Activated CD8-positive, alpha-beta T cell treated with anti-CD3 and anti-CD28 coated beads, Interleukin-2, amount 10 ng/mL, durations not matched to agents 7 days and 5 days (primary cell): ENCODE measurements at regions not wholly inside any gene's neighbourhood (a gene's known extent, or its start where the extent isn't known, plus 50 kb on each side); places are given as distances from the start of the nearest gene placed in this dataset.
"Not testable (repeated sequence)": the region's sequence is repeated elsewhere in the genome, so short reads cannot be mapped to it uniquely, and the experiment has no call there.

Experiments used
- ATAC-seq: fragments of 150-1000 bp; cut with Tn5 transposase; one replicate; pipeline ENCODE4 v1.10.0; 2021; ENCODE audit warnings: moderate library complexity
- CTCF ChIA-PET: fragments of 350-600 bp; sonication (Branson Sonifier 250); formaldehyde crosslinking; loops from one replicate; lab custom pipeline; 2021; ENCODE audit warnings: antibody characterized with exemption; lab: Charles Lee
- POLR2A ChIA-PET: fragments of 350-600 bp; sonication (Branson Sonifier 250); formaldehyde crosslinking; loops from one replicate; lab custom pipeline; 2021; ENCODE audit warnings: antibody characterized with exemption; lab: Charles Lee
- DNase-seq: peaks from one replicate; pipeline ENCODE4 v3.0.0-alpha.2; 2020
- H3K27ac Mint-ChIP-seq: one replicate; pipeline ENCODE4 v1.8.0; 2021; ENCODE audit warnings: mild to moderate bottlenecking, mixed read lengths
- H3K27me3 Mint-ChIP-seq: one replicate; pipeline ENCODE4 v1.8.0; 2021; ENCODE audit warnings: low read depth, mixed read lengths
- H3K36me3 Mint-ChIP-seq: one replicate; pipeline ENCODE4 v1.8.0; 2021; ENCODE audit warnings: low read depth, mixed read lengths
- H3K4me1 Mint-ChIP-seq: one replicate; pipeline ENCODE4 v1.8.0; 2021; ENCODE audit warnings: low read depth, mixed read lengths
- H3K4me3 Mint-ChIP-seq: one replicate; pipeline ENCODE4 v1.8.0; 2021; ENCODE audit warnings: mild to moderate bottlenecking, mixed read lengths
- H3K9me3 Mint-ChIP-seq: one replicate; pipeline ENCODE4 v1.8.0; 2022; ENCODE audit warnings: mixed read lengths; ENCODE audit not compliant: insufficient read depth

GRCh38 chr13:21242236-21242635 lies 65.8 kb downstream of the MRPL57 start:
- CTCF ChIA-PET = interaction anchor here (1.4 kb wide), 1 partner anchor 10 kb away, joined by 3 read pairs; no protein-coding TSS in a partner anchor

GRCh38 chr13:21243045-21243897 lies 66.8 kb downstream of the MRPL57 start:
- ChIA-PET POLR2A (no interaction called here), CTCF (no interaction called here)
- ATAC-seq = no peak
- H3K4me1 Mint-ChIP-seq = peaks cover 10% of the 10 kb centered on the region
- peaks cover 8% of the 10 kb centered on the region for H3K27me3 Mint-ChIP-seq
- no peak overlapping the region for H3K27ac Mint-ChIP-seq
- DNase-seq = no peak
- H3K36me3 Mint-ChIP-seq = no peaks in the 10 kb centered on the region
- no peak overlapping the region for H3K4me3 Mint-ChIP-seq
- no peaks in the 10 kb centered on the region for H3K9me3 Mint-ChIP-seq

More at GRCh38 chr13:21242236-21242635, 65.8 kb downstream of the MRPL57 start:
- H3K27me3 Mint-ChIP-seq = peaks cover 10% of the 10 kb centered on the region
- H3K27ac Mint-ChIP-seq = no peak overlapping the region
- H3K36me3 Mint-ChIP-seq = no peaks in the 10 kb centered on the region
- POLR2A ChIA-PET = no interaction called here
- no peak for ATAC-seq
- no peaks in the 10 kb centered on the region for H3K9me3 Mint-ChIP-seq
- peaks cover 10% of the 10 kb centered on the region for H3K4me1 Mint-ChIP-seq
- no peak overlapping the region for H3K4me3 Mint-ChIP-seq
- no peak for DNase-seq

- H3K36me3 Mint-ChIP-seq, H3K9me3 Mint-ChIP-seq, H3K27me3 Mint-ChIP-seq, ATAC-seq, POLR2A ChIA-PET, CTCF ChIA-PET, DNase-seq, H3K4me3 Mint-ChIP-seq, H3K27ac Mint-ChIP-seq: not testable (repeated sequence)
- peaks cover 10% of the 10 kb centered on the region for H3K4me1 Mint-ChIP-seq
Measured at GRCh38 chr13:21243898-21244184, 67.4 kb downstream of the MRPL57 start.

GRCh38 chr13:21246761-21247452 lies 70.4 kb downstream of the MRPL57 start:
- no peak overlapping the region for H3K27ac Mint-ChIP-seq
- DNase-seq (no peak), ATAC-seq (no peak)
- ChIA-PET CTCF (interaction anchor here (2.4 kb wide), 1 partner anchor 231 kb away, joined by 5 read pairs; no protein-coding TSS in a partner anchor), POLR2A (no interaction called here)
- H3K36me3 Mint-ChIP-seq = no peaks in the 10 kb centered on the region
- no peaks in the 10 kb centered on the region for H3K4me1 Mint-ChIP-seq
- H3K27me3 Mint-ChIP-seq = peaks cover 10% of the 10 kb centered on the region
- H3K9me3 Mint-ChIP-seq = no peaks in the 10 kb centered on the region
- H3K4me3 Mint-ChIP-seq = no peak overlapping the region

- ATAC-seq = no peak
- no peak for DNase-seq
- Mint-ChIP-seq H3K36me3 (no peaks in the 10 kb centered on the region), H3K4me3 (no peak overlapping the region), H3K9me3 (no peaks in the 10 kb centered on the region), H3K4me1 (no peaks in the 10 kb centered on the region), H3K27ac (no peak overlapping the region), H3K27me3 (peaks cover 9% of the 10 kb centered on the region)
- CTCF ChIA-PET = no interaction called here
- POLR2A ChIA-PET = no interaction called here
Measured at GRCh38 chr13:21256351-21256761, 79.9 kb downstream of the MRPL57 start.

GRCh38 chr13:21256891-21257290 lies 80.4 kb downstream of the MRPL57 start:
- ATAC-seq = no peak
- Mint-ChIP-seq H3K27ac (no peak overlapping the region), H3K36me3 (no peaks in the 10 kb centered on the region), H3K27me3 (peaks cover 6% of the 10 kb centered on the region), H3K4me3 (no peak overlapping the region), H3K4me1 (no peaks in the 10 kb centered on the region), H3K9me3 (no peaks in the 10 kb centered on the region)
- DNase-seq = no peak
- CTCF ChIA-PET = no interaction called here
- POLR2A ChIA-PET = no interaction called here

- Mint-ChIP-seq H3K4me1 (no peaks in the 10 kb centered on the region), H3K36me3 (no peaks in the 10 kb centered on the region), H3K27me3 (peaks cover 4% of the 10 kb centered on the region), H3K4me3 (no peak overlapping the region), H3K9me3 (no peaks in the 10 kb centered on the region), H3K27ac (no peak overlapping the region)
- no peak for ATAC-seq
- CTCF ChIA-PET = no interaction called here
- POLR2A ChIA-PET = interaction anchor here (0.7 kb wide), 1 partner anchor 1279 kb away, joined by 3 read pairs; no protein-coding TSS in a partner anchor
- DNase-seq = no peak
Measured at GRCh38 chr13:21259571-21260455, 83.4 kb downstream of the MRPL57 start.

GRCh38 chr13:21260561-21261290 lies 84.3 kb downstream of the MRPL57 start:
- H3K27me3 Mint-ChIP-seq, H3K4me3 Mint-ChIP-seq, H3K36me3 Mint-ChIP-seq, ATAC-seq, H3K4me1 Mint-ChIP-seq, H3K9me3 Mint-ChIP-seq, DNase-seq, H3K27ac Mint-ChIP-seq, CTCF ChIA-PET, POLR2A ChIA-PET: not testable (repeated sequence)

- H3K4me1 Mint-ChIP-seq, H3K27ac Mint-ChIP-seq, ATAC-seq, CTCF ChIA-PET, DNase-seq, H3K27me3 Mint-ChIP-seq, H3K9me3 Mint-ChIP-seq, H3K4me3 Mint-ChIP-seq, POLR2A ChIA-PET, H3K36me3 Mint-ChIP-seq: not testable (repeated sequence)
Measured at GRCh38 chr13:21261487-21262216, 85.2 kb downstream of the MRPL57 start.

- H3K27me3 Mint-ChIP-seq, POLR2A ChIA-PET: not testable (repeated sequence)
- CTCF ChIA-PET = interaction anchor here (0.6 kb wide), 1 partner anchor 213 kb away, joined by 3 read pairs; no protein-coding TSS in a partner anchor
Measured at GRCh38 chr13:21263909-21264308, 87.5 kb downstream of the MRPL57 start.

More at GRCh38 chr13:21263909-21264308, 87.5 kb downstream of the MRPL57 start:
- not testable (repeated sequence) for H3K9me3 Mint-ChIP-seq, H3K4me1 Mint-ChIP-seq, DNase-seq, H3K27ac Mint-ChIP-seq, H3K4me3 Mint-ChIP-seq, H3K36me3 Mint-ChIP-seq, ATAC-seq
